Testis (tissue), 2 donors: ENCODE measurements at regions not wholly inside any gene's neighbourhood (a gene's known extent, or its start where the extent isn't known, plus 50 kb on each side); places are given as distances from the start of the nearest gene placed in this dataset.

Experiments
- CTCF ChIP-seq, 3 experiments: fragments of 450-650 bp in 2 of 3; fragments of 200-600 bp in 1 of 3; sonication (generic) in 1 of 3; IDR thresholded peaks; one replicate each; pipeline ENCODE4 v1.5.1; 2016 to 2019; ENCODE audit warnings: antibody characterized with exemption in 3 of 3, mild to moderate bottlenecking in 2 of 3, moderate library complexity in 1 of 3
- POLR2A ChIP-seq: fragments of 450-650 bp; IDR thresholded peaks from one replicate; pipeline ENCODE4 v1.6.1; 2017; ENCODE audit warnings: antibody characterized with exemption, mild to moderate bottlenecking, moderate library complexity

GRCh38 chrX:38927592-38927991, 126.3 kb downstream of the MID1IP1 start:
- TF ChIP-seq CTCF (IDR thresholded peaks at IDR 0.05) (no peak), POLR2A (no peak)
